Subcutaneous abdominal adipose tissue (tissue), 5 donors: ENCODE measurements at regions not wholly inside any gene's neighbourhood (a gene's known extent, or its start where the extent isn't known, plus 50 kb on each side); places are given as distances from the start of the nearest gene placed in this dataset.
A peak's percentile ranks its signal among the peaks of the same experiment; 100 is the strongest.

Experiments used
- H3K27ac ChIP-seq: one replicate; pipeline ENCODE4 v1.7.0; 2013; ENCODE audit warnings: low read depth, mild to moderate bottlenecking, inconsistent platforms, low read length, moderate library complexity
- H3K27me3 ChIP-seq, 5 donors: one replicate each; pipeline ENCODE4 v1.7.0; 2013; ENCODE audit warnings: low read length in 5 of 5, inconsistent platforms in 1 of 5; ENCODE audit not compliant: control insufficient read depth in 5 of 5, insufficient read depth in 4 of 5
- H3K36me3 ChIP-seq, 5 donors: one replicate each; pipeline ENCODE4 v1.7.0; 2013; ENCODE audit warnings: low read length in 5 of 5; ENCODE audit not compliant: control insufficient read depth in 5 of 5, insufficient read depth in 5 of 5
- H3K4me1 ChIP-seq, 5 donors: one replicate each; pipeline ENCODE4 v1.7.0; 2013; ENCODE audit warnings: low read length in 5 of 5, mild to moderate bottlenecking in 3 of 5, moderate library complexity in 1 of 5; ENCODE audit not compliant: control insufficient read depth in 5 of 5, insufficient read depth in 5 of 5
- H3K4me3 ChIP-seq, 5 donors: one replicate each; pipeline ENCODE4 v1.7.0; 2013; ENCODE audit warnings: low read length in 5 of 5, low read depth in 1 of 5
- H3K9ac ChIP-seq, 5 donors: one replicate each; pipeline ENCODE4 v1.7.0; 2013; ENCODE audit warnings: low read length in 5 of 5, mild to moderate bottlenecking in 4 of 5, moderate library complexity in 3 of 5
- H3K9me3 ChIP-seq, 5 donors: one replicate each; pipeline ENCODE4 v1.7.0; 2013; ENCODE audit warnings: low read length in 5 of 5; ENCODE audit not compliant: control insufficient read depth in 5 of 5
- donor health status: healthy.
- donor health status: healthy.
- donor health status: healthy.
- donor health status: healthy.
- donor health status: healthy.

- Histone ChIP-seq H3K4me3 (no peak overlapping the region), H3K27me3 (no peaks in the 10 kb centered on the region), H3K36me3 (no peaks in the 10 kb centered on the region), H3K4me1 (peaks cover 0 to 7% (median 0%) of the 10 kb centered on the region in 5 donors), H3K27ac (no peak overlapping the region), H3K9ac (no peak overlapping the region), H3K9me3 (peaks cover 0 to 12% (median 6%) of the 10 kb centered on the region in 5 donors)
Observed at GRCh38 chr15:61621146-61621545, 392.0 kb upstream of the RORA start.

GRCh38 chr15:61620151-61620550 lies 391.0 kb upstream of the RORA start:
- Histone ChIP-seq H3K27me3 (no peaks in the 10 kb centered on the region), H3K9ac (no peak overlapping the region)

GRCh38 chr15:61613729-61614128 lies 384.6 kb upstream of the RORA start:
- H3K9me3 ChIP-seq: peaks cover 0 to 32% (median 11%) of the 10 kb centered on the region in 5 donors
- H3K36me3 ChIP-seq: no peaks in the 10 kb centered on the region

More at GRCh38 chr15:61620151-61620550, 391.0 kb upstream of the RORA start:
- Histone ChIP-seq H3K4me3 (no peak overlapping the region), H3K9me3 (peaks cover 0 to 12% (median 6%) of the 10 kb centered on the region in 5 donors), H3K36me3 (no peaks in the 10 kb centered on the region), H3K4me1 (peaks cover 0 to 7% (median 0%) of the 10 kb centered on the region in 5 donors), H3K27ac (no peak overlapping the region)

GRCh38 chr15:61613138-61613537 lies 384.0 kb upstream of the RORA start:
- H3K27me3 ChIP-seq: no peaks in the 10 kb centered on the region
- peaks cover 0 to 30% (median 11%) of the 10 kb centered on the region in 5 donors for H3K9me3 ChIP-seq
- H3K4me3 ChIP-seq: no peak overlapping the region
- no peak overlapping the region for H3K27ac ChIP-seq
- no peak overlapping the region for H3K9ac ChIP-seq
- no peaks in the 10 kb centered on the region for H3K4me1 ChIP-seq
- no peaks in the 10 kb centered on the region for H3K36me3 ChIP-seq

More at GRCh38 chr15:61613729-61614128, 384.6 kb upstream of the RORA start:
- H3K27me3 ChIP-seq: no peaks in the 10 kb centered on the region
- no peak overlapping the region for H3K27ac ChIP-seq
- peak overlapping the region in 1 of 5 donors; percentile 28 for H3K4me3 ChIP-seq
- H3K9ac ChIP-seq: no peak overlapping the region
- H3K4me1 ChIP-seq: no peaks in the 10 kb centered on the region

GRCh38 chr15:61612111-61612510 lies 383.0 kb upstream of the RORA start:
- Histone ChIP-seq H3K36me3 (no peaks in the 10 kb centered on the region), H3K9ac (no peak overlapping the region), H3K27me3 (no peaks in the 10 kb centered on the region), H3K4me3 (no peak overlapping the region), H3K4me1 (no peaks in the 10 kb centered on the region), H3K9me3 (peaks cover 0 to 26% (median 5%) of the 10 kb centered on the region in 5 donors), H3K27ac (no peak overlapping the region)

GRCh38 chr15:61605343-61605742 lies 376.2 kb upstream of the RORA start:
- H3K36me3 ChIP-seq: no peaks in the 10 kb centered on the region
- no peak overlapping the region for H3K4me3 ChIP-seq
- H3K9ac ChIP-seq: no peak overlapping the region
- H3K27me3 ChIP-seq: no peaks in the 10 kb centered on the region
- H3K9me3 ChIP-seq: no peaks in the 10 kb centered on the region
- no peaks in the 10 kb centered on the region for H3K4me1 ChIP-seq
- no peak overlapping the region for H3K27ac ChIP-seq

- no peaks in the 10 kb centered on the region for H3K36me3 ChIP-seq
Observed at GRCh38 chr15:61598655-61599054, 369.6 kb upstream of the RORA start.

GRCh38 chr15:61584410-61584809 lies 355.3 kb upstream of the RORA start:
- no peaks in the 10 kb centered on the region for H3K4me1 ChIP-seq
- H3K9me3 ChIP-seq: peaks cover 0 to 8% (median 2%) of the 10 kb centered on the region in 5 donors
- H3K27me3 ChIP-seq: no peaks in the 10 kb centered on the region
- H3K4me3 ChIP-seq: no peak overlapping the region
- H3K9ac ChIP-seq: no peak overlapping the region
- H3K27ac ChIP-seq: no peak overlapping the region
- no peaks in the 10 kb centered on the region for H3K36me3 ChIP-seq

More at GRCh38 chr15:61598655-61599054, 369.6 kb upstream of the RORA start:
- H3K27ac ChIP-seq: no peak overlapping the region
- H3K27me3 ChIP-seq: no peaks in the 10 kb centered on the region
- no peaks in the 10 kb centered on the region for H3K4me1 ChIP-seq
- no peaks in the 10 kb centered on the region for H3K9me3 ChIP-seq
- H3K4me3 ChIP-seq: no peak overlapping the region
- no peak overlapping the region for H3K9ac ChIP-seq

- H3K9me3 ChIP-seq: peaks cover 0 to 8% (median 2%) of the 10 kb centered on the region in 5 donors
- H3K36me3 ChIP-seq: no peaks in the 10 kb centered on the region
- no peak overlapping the region for H3K4me3 ChIP-seq
- H3K4me1 ChIP-seq: no peaks in the 10 kb centered on the region
- H3K27me3 ChIP-seq: no peaks in the 10 kb centered on the region
- H3K27ac ChIP-seq: no peak overlapping the region
- no peak overlapping the region for H3K9ac ChIP-seq
Observed at GRCh38 chr15:61582092-61582491, 353.0 kb upstream of the RORA start.

GRCh38 chr15:61575597-61575996 lies 346.5 kb upstream of the RORA start:
- H3K27ac ChIP-seq: no peak overlapping the region
- no peak overlapping the region for H3K4me3 ChIP-seq
- H3K27me3 ChIP-seq: no peaks in the 10 kb centered on the region
- no peaks in the 10 kb centered on the region for H3K4me1 ChIP-seq
- no peaks in the 10 kb centered on the region for H3K9me3 ChIP-seq
- H3K36me3 ChIP-seq: no peaks in the 10 kb centered on the region
- no peak overlapping the region for H3K9ac ChIP-seq

GRCh38 chr15:61571026-61571425 lies 341.9 kb upstream of the RORA start:
- no peaks in the 10 kb centered on the region for H3K27me3 ChIP-seq
- H3K4me3 ChIP-seq: no peak overlapping the region
- H3K4me1 ChIP-seq: no peaks in the 10 kb centered on the region
- no peaks in the 10 kb centered on the region for H3K36me3 ChIP-seq
- H3K9ac ChIP-seq: no peak overlapping the region
- H3K9me3 ChIP-seq: no peaks in the 10 kb centered on the region
- no peak overlapping the region for H3K27ac ChIP-seq
